SK-N-SH (cell line): ENCODE measurements at regions not wholly inside any gene's neighbourhood (a gene's known extent, or its start where the extent isn't known, plus 50 kb on each side); places are given as distances from the start of the nearest gene placed in this dataset.

Source experiments
- EZH2phosphoT487 ChIP-seq: fragments of 200-600 bp; sonication (generic); IDR thresholded peaks from 2 replicates; pipeline ENCODE4 v1.6.1; 2017; ENCODE audit warnings: low read depth, mixed run types, mild to moderate bottlenecking, antibody characterized with exemption, moderate library complexity, borderline replicate concordance
- MXI1 ChIP-seq: IDR thresholded peaks from 2 replicates; pipeline ENCODE4 v1.6.1; 2012; ENCODE audit warnings: mild to moderate bottlenecking, low read depth, low read length, improper control_type of control experiment
- POLR2AphosphoS5 ChIP-seq: IDR thresholded peaks from 2 replicates; pipeline ENCODE4 v1.6.1; 2012; ENCODE audit warnings: low read depth, low read length
- RAD21 ChIP-seq: IDR thresholded peaks from 2 replicates; pipeline ENCODE4 v1.6.1; 2012; ENCODE audit warnings: mild to moderate bottlenecking, low read length
- TAF1 ChIP-seq: IDR thresholded peaks from 2 replicates; pipeline ENCODE4 v1.6.1; 2012; ENCODE audit warnings: low read depth, mild to moderate bottlenecking, low read length, moderate library complexity, borderline replicate concordance
- TF ChIP-seq, protein P1 (sequence below): IDR thresholded peaks from 2 replicates; pipeline ENCODE4 v1.4.0; 2012; ENCODE audit warnings: low read depth, borderline replicate concordance
- TF ChIP-seq, protein P2 (sequence below): fragments of 200-600 bp; sonication (generic); IDR thresholded peaks from 2 replicates; pipeline ENCODE4 v1.6.1; 2017; ENCODE audit warnings: antibody characterized with exemption, mild to moderate bottlenecking, moderate library complexity
- TF ChIP-seq, protein P3 (sequence below): IDR thresholded peaks from 2 replicates; pipeline ENCODE4 v1.4.0; 2012; ENCODE audit warnings: low read depth

DNA sequence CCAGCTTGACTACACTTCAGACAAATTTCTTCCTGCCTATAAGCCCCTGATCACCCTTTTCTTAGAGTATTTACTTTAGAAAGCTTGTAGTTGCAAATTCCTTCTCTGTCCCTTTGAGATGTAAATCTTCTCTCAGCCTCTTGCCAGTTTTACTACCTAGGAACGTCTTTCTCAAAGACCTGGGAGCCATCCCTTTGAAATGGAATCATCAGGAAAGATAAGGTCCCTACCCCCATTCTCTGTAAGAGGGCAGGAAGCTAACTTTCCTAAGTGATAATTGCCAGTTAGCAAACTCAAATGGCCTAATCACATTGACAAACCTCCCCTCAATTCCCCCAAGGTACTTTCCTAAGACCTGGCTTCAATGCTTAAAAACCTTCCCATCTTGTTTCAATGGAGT, 304.5 kb downstream of the MDFIC start:
- TF ChIP-seq, protein P1, sequence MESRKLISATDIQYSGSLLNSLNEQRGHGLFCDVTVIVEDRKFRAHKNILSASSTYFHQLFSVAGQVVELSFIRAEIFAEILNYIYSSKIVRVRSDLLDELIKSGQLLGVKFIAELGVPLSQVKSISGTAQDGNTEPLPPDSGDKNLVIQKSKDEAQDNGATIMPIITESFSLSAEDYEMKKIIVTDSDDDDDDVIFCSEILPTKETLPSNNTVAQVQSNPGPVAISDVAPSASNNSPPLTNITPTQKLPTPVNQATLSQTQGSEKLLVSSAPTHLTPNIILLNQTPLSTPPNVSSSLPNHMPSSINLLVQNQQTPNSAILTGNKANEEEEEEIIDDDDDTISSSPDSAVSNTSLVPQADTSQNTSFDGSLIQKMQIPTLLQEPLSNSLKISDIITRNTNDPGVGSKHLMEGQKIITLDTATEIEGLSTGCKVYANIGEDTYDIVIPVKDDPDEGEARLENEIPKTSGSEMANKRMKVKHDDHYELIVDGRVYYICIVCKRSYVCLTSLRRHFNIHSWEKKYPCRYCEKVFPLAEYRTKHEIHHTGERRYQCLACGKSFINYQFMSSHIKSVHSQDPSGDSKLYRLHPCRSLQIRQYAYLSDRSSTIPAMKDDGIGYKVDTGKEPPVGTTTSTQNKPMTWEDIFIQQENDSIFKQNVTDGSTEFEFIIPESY = no peak
- TF ChIP-seq, protein P2, sequence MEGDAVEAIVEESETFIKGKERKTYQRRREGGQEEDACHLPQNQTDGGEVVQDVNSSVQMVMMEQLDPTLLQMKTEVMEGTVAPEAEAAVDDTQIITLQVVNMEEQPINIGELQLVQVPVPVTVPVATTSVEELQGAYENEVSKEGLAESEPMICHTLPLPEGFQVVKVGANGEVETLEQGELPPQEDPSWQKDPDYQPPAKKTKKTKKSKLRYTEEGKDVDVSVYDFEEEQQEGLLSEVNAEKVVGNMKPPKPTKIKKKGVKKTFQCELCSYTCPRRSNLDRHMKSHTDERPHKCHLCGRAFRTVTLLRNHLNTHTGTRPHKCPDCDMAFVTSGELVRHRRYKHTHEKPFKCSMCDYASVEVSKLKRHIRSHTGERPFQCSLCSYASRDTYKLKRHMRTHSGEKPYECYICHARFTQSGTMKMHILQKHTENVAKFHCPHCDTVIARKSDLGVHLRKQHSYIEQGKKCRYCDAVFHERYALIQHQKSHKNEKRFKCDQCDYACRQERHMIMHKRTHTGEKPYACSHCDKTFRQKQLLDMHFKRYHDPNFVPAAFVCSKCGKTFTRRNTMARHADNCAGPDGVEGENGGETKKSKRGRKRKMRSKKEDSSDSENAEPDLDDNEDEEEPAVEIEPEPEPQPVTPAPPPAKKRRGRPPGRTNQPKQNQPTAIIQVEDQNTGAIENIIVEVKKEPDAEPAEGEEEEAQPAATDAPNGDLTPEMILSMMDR = no peak
- no peak for TF ChIP-seq EZH2phosphoT487
- TF ChIP-seq, protein P3, sequence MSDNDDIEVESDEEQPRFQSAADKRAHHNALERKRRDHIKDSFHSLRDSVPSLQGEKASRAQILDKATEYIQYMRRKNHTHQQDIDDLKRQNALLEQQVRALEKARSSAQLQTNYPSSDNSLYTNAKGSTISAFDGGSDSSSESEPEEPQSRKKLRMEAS = no peak
- no peak for TF ChIP-seq RAD21
- no peak for TF ChIP-seq POLR2AphosphoS5
- TF ChIP-seq MXI1 = no peak
- TF ChIP-seq TAF1 = no peak
